SK-N-DZ (cell line): ENCODE measurements at regions not wholly inside any gene's neighbourhood (a gene's known extent, or its start where the extent isn't known, plus 50 kb on each side); places are given as distances from the start of the nearest gene placed in this dataset.
"Not testable (repeated sequence)": the region's sequence is repeated elsewhere in the genome, so short reads cannot be mapped to it uniquely, and the experiment has no call there.

ENCODE experiments used
- DNase-seq: peaks from one replicate; pipeline ENCODE4 v3.0.0-alpha.2; 2015; ENCODE audit warnings: low spot score

DNA sequence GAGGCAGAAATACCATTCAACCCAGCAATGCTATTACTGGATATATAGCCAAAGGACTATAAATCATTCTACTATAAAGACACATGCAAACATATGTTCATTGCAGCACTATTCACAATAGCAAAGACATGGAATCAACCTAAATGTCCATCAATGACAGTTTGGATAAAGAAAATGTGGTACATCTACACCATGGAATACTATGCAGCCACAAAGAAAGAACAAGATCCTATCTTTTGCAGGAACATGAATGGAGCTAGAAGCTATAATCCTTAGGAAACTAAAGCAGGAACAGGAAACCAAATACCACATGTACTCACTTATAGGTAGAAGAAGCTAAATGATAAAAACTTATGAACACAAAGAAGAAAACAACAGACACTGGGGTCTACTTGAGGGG is 730.3 kb upstream of the ADGRB3 start:
- DNase-seq, result not testable (repeated sequence)

DNA sequence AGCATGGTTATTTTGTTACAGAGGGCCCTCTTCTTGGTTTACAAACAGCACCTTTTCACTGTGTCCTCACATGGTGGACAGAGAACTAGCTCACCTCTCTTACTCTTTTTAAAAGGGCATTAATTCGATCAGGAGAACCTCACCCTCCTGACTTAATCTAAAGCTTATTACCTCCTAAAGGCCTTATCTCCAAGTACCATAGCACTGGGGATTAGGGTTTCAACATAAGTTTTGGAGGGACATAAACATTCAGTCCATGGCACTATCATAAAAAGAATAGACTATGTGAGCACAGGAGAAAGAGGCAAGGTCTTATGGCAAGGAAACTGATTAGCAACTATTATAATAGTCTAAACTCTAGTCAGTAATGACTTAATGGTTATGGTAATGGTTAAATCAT is 736.2 kb upstream of the ADGRB3 start:
- no peak for DNase-seq

- DNase-seq, result no peak
Observed at GRCh38 chr6:67897998-67898607, 737.0 kb upstream of the ADGRB3 start.

GRCh38 chr6:67896476-67896875 is 738.6 kb upstream of the ADGRB3 start:
- no peak for DNase-seq

DNA sequence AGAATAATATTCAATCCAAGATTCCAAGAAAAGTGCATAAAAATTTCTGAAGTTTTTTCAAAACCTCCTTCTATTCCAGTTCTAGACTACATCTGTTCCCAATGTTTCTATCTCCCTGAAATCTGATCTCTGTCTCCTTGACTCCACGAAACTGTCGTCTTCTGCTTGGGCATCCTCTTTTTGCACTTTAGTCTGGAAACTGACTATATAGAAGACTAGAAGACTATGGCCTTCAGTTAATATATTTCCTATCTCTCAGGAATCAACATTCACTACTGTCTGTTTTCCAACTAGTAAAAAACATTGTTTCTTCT is 745.4 kb upstream of the ADGRB3 start:
- DNase-seq, result no peak

GRCh38 chr6:67888886-67889681 is 746.0 kb upstream of the ADGRB3 start:
- DNase-seq, result no peak

- no peak for DNase-seq
Observed at GRCh38 chr6:67888546-67888885, 746.6 kb upstream of the ADGRB3 start.

DNA sequence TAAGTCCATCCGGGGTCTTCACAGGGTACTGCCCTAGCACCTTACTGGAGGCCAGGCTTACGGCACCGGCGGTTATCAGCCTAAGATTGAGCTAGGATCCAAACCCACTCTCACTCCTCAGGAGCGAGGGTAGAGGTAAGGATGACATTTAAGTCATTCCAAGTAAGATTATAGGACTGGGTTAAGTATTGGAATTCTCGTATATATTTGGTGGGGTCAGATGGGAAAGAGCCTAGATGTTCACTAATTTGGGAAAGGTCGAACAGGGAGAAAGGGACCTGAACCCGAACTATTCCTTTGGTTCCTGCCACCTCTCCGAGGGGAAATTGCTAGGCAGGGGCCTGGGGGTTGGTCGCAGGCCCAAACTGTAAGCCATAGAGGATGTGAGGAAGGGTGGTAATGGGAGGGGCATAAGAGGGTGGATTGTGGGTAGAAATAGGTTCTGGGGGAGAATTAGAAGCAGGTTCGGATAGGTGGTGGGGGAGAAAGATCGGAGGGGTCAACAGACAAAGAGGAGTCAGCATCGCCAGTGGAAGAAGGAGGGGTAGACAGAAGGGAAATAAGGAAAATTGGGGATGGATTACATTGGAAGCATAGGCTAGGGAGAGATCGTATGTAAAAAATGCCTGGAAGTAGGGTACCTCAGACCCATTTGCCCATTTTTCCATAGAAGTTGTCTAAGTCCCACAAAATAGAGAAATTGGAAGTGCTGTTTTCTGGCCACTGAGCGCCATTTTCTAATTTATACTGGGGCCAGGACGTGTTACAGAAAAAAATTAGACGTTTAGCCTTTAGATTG is 747.1 kb upstream of the ADGRB3 start:
- no peak for DNase-seq

GRCh38 chr6:67887419-67887746 is 747.7 kb upstream of the ADGRB3 start:
- DNase-seq, result no peak

- DNase-seq, result no peak
Observed at GRCh38 chr6:67886840-67887292, 748.2 kb upstream of the ADGRB3 start.

GRCh38 chr6:67886036-67886707 is 748.9 kb upstream of the ADGRB3 start:
- no peak for DNase-seq

- DNase-seq, result no peak
Observed at GRCh38 chr6:67885081-67886033, 749.7 kb upstream of the ADGRB3 start.

- DNase-seq, result no peak
Observed at GRCh38 chr6:67884442-67884841, 750.6 kb upstream of the ADGRB3 start.

DNA sequence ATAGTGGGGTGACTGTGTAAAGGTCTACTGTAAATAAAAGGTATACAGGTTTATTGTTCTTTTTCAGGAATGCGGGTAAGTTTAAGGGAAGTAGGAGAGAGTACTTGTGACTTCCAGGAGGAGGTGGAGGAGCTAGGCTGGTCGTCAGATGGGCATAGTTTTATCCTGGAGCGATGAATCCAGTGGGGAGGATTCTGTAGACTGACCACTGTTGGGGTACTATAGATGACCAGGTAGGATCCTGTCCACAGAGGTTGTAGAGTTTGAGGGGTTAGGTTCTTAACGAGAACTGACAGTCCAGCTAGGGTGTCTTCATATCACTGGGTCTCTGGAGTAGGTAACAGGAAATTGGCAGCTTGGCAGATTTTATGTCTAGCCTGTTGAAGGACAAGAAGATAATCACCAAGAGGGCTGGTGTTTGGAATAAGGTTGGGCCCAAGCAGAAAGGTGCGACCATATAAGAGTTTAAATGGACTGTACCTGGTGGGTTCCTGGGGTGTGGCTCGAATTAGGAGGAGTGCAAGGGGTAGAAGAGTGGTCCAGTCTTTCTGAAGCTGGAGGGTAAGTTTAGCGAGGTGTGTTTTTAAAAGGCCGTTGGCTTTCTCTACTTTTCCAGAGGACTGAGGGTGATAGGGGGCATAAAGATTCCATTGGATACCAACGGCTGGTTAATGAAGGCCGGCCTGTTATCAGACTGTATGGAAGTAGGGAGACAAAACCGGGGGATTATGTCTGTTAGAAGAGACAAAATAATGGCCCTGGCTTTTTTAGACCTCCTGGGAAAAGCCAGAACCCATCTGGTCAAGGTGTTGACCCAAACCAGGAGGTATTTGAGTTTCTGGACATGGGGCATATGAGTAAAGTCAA is 751.3 kb upstream of the ADGRB3 start:
- no peak for DNase-seq

- DNase-seq, result no peak
Observed at GRCh38 chr6:67882436-67883311, 752.4 kb upstream of the ADGRB3 start.

DNA sequence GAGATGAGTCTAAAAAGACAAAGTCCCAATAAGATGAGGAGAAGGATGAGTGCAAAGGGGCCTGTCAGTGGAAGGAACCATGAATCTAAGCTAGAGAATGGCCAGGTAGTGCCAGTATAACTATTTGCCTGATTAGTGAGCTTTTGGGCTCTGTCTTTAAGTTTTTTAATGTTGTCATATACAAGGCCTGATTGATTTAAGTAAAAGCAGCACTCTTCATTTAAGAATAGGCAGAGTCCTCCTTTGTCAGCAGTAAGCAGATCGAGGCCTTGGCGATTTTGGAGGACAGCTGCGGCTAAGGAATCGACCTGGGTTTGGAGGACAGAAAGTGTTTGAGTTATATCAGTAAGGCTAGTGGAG is 753.4 kb upstream of the ADGRB3 start:
- no peak for DNase-seq

DNA sequence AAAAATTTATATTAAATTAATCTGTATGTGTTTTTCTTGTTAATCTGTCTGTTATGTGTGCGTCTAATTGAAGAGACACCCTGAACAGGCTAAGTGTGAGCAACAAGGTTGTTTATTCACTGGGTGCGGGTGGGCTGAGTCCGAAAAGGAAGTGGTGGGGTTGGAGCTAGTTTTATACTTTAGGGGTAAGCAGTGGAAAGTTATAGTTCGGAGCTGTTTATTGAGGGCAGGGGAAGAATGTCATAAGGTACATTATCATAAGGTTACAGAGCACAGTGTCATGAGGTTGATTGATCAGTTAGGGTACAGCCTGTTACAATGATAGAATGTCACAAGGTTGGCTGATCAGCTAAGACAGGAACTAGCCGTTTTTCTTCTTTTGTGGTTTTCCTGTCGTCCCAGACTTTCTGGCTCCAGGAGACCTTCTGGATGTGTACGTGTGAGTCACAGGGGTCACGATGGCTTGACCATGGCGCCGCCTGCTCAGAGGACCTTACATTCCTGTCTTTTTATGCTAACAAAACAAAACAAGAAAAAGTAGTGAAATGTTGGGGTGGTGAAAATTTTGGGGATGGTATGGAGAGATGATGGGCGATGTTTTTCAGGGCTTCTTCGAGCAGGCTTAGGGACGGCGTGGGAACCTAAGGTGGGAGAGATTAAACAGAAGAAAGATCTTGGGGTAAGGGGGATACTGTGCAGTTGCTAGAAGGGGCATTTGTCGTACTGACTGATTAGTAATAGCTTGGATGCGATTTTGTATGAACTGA is 754.0 kb upstream of the ADGRB3 start:
- no peak for DNase-seq

GRCh38 chr6:67880343-67880742 is 754.7 kb upstream of the ADGRB3 start:
- not testable (repeated sequence) for DNase-seq
